Medulla oblongata (tissue), 1 donor: ENCODE measurements at regions not wholly inside any gene's neighbourhood (a gene's known extent, or its start where the extent isn't known, plus 50 kb on each side); places are given as distances from the start of the nearest gene placed in this dataset.
"Not testable (repeated sequence)": the region's sequence is repeated elsewhere in the genome, so short reads cannot be mapped to it uniquely, and the experiment has no call there.

Experiments used
- DNase-seq: peaks from one replicate; pipeline ENCODE4 v3.0.0-alpha.2; 2015; ENCODE audit errors: extremely low spot score

DNA sequence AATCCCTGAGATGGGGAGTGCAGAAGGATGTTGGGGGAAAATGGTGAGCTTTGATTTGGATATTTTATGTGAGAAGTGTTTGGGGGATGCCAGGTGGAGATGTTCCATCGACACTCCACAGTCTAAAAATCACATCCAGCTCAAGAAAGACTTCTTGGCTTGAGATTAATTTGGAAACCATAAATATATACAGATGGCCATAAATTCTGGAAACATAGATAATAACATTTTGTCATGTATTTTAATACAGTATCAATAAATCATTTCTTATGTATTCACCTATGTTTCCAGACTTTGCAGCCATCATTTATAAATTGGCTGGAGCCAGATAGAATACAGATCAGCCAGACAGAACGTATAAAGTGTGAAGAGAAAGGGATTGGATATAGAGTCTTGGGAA, 245.5 kb upstream of the DDHD1 start:
- no peak for DNase-seq

DNA sequence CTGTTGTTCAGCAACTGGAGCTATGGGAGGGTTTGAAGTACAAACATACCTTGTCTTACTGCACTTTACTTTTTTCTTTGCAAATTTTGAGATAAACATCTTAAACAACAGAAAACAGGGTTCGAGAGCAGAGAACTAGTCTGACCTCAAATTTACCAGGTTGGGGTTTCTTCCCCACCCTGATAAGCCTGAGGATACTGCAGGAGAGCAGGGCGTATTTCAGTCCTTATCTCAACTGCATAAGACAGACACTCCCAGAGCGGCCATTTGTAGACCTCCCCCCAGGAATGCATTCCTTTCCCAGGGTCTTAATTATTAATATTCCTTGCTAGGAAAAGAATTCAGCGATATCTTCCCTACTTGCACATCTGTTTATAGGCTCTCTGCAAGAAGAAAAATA, 242.1 kb upstream of the DDHD1 start:
- DNase-seq: not testable (repeated sequence)

- no peak for DNase-seq
These were observed 238.6 kb upstream of the DDHD1 start for GRCh38 chr14:53391631-53392285.

GRCh38 chr14:53391156-53391555, 238.0 kb upstream of the DDHD1 start:
- DNase-seq: no peak

GRCh38 chr14:53390008-53390407, 236.9 kb upstream of the DDHD1 start:
- no peak for DNase-seq

DNA sequence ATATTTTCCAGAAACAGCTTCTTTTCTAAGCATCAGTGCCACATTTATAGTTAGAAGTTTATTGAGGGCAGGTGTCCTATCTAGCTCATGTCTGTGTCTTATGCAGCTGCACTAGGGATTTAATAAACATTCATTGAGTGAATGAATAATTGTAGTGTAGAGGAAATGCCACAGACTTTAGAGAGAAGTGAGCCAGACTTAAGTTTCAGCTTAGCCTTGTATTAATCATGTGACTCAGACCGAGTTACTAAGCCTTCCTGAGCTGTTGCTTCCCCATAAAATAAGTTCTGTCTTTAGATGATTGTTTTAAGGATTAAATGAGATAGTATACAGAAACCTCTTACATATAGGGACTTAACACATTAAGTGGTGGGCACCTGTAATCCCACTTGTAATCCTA, 236.1 kb upstream of the DDHD1 start:
- DNase-seq: no peak

DNA sequence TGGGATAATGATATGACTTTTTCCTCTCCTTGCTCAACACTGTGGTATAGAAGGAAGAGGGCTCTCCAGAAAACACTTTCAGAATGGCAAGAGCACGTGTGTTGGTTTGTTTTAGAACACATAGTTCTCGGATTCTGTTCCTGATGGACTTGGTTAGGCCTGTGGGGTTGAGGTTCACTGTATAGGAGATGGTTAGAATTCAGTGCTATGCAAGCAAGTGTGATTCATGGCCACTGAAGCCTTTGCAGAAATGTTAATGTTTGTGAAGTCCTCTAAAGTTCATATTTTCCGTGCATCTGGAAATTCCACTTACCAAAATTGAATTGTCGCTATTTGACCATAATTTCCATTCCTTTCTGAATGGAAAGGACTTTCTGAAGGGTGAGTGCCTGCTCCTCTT, 233.2 kb upstream of the DDHD1 start:
- DNase-seq: no peak

- DNase-seq: no peak
These were observed 231.4 kb upstream of the DDHD1 start for GRCh38 chr14:53384536-53384935.

DNA sequence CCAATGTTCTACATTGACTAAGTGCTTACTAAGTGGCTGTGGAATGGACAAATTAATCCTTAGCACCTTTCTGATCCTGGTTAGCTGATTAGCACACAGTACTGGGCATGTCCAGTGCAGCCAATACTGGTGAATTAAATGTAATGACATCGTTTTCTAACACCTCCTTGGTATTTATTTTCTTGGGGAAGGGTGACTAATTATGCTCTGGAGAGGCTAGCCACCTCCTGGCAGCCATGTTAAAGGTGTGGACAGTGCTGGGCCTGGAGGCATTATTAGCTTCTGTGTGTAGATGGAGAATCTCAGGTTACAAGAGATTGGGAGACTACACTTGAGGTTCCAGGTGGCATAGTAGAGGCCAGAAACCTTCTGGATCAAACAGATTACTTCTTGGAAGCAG, 230.9 kb upstream of the DDHD1 start:
- no peak for DNase-seq

DNA sequence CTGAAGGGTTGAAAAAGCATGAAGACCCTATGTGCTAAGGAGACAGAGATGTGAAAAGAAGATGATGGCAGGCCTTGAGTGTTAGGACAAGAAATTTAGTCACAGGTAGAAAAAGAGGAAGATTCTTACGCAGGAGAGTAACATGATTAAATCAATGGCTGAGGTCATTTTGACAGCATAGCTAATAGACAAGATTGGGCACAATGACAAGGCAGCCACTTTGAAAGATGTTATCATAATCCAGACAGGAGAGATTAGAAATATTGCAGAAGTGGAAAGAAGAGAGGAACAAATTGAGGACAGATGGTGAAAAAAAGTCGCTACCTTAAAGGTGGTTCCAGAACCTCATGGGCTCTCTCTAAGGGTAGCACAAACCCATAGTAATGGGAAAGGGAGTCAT, 228.8 kb upstream of the DDHD1 start:
- DNase-seq: no peak

DNA sequence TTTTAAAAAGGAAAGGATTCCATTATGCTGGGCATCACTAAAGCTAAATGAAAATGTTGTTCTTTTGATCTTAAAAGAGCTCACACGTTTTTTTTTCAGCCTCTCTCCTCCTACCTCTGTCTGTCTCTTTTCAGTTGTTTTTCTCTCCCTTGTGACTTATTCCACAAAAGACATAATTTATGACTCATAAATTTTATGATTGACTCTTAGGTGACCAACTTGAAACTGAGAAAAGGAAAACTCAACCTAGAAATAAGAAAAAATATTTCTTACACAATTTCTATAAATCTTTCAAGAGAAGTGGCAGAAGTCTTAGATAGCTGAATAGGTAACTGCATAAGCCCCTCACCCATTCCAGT, 227.7 kb upstream of the DDHD1 start:
- DNase-seq: no peak

- no peak for DNase-seq
These were observed 227.1 kb upstream of the DDHD1 start for GRCh38 chr14:53380052-53380866.

DNA sequence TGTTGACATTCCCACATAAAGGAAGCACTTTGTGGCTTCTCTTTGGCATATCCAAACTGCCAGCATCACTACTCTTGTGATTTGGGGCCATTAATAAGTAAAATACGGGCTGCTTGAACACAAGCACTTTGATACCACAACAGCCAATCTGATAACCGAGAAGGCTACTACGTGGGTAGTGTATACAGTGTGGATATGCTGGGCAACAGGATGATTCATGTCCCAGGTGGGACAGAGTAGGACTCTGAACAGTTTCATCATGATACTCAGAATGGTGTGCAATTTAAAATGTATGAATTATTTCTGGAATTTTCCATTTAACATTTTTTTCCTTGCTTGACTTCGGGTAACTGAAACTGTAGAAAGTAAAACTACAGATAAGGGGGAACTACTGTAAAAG, 225.0 kb upstream of the DDHD1 start:
- DNase-seq: no peak

GRCh38 chr14:53376064-53376463, 222.9 kb upstream of the DDHD1 start:
- no peak for DNase-seq

DNA sequence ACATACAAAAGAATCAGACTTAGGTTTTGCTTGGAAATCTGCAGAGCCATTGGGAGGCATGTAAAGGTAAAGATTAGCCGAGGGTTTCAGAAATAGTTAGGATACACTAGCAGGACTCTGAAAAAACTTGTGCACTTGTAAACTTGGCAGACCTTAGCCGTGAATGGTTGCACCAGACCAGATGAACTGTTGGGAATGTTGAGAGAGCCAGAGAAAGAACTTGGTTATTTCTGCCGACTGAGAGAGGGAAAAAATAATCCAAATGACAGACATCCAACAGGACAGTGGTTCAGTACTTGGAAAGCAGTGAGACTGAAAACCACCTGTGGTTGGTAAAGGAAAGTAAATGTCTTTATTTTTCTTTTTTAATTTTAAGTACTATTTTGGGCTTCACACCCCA, 222.5 kb upstream of the DDHD1 start:
- DNase-seq: no peak

- no peak for DNase-seq
These were observed 215.6 kb upstream of the DDHD1 start for GRCh38 chr14:53368711-53369201.

- no peak for DNase-seq
These were observed 214.9 kb upstream of the DDHD1 start for GRCh38 chr14:53368066-53368465.

DNA sequence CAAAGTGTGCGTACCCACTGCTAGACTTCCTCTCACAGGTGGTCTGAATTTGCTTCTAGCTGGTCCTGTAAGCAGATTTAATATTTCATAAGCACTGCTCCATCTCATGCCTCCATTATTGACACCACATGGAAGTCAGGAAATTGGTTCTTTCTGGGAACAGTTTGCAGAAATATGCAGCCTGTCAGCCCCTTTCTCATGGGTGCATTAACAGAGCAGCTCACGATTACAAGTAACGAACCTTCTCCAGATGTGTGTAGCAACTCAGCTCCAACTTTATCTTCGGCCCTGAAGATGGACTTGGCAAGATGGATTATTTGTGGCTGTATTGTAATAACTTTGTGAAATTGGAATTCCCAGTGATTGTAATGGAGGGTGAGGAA, 214.5 kb upstream of the DDHD1 start:
- no peak for DNase-seq

- DNase-seq: no peak
These were observed 212.5 kb upstream of the DDHD1 start for GRCh38 chr14:53365486-53366130.

DNA sequence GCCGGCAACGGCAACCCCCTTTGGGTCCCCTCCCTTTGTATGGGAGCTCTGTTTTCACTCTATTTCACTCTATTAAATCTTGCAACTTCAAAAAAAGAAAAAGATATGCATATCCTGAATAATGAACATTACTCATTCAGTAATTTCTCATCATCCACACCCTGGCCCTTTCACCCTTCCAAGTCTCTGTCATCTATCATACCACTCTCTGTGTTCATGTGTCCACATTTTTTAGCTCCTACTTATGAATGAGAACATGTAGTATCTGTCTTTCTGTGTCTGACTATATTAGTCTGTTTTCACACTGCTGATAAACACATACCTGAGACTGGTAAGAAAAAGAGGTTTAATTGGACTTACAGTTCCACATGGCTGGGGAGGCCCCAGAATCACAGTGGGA, 209.8 kb upstream of the DDHD1 start:
- not testable (repeated sequence) for DNase-seq

- DNase-seq: no peak
These were observed 207.7 kb upstream of the DDHD1 start for GRCh38 chr14:53360829-53361228.

DNA sequence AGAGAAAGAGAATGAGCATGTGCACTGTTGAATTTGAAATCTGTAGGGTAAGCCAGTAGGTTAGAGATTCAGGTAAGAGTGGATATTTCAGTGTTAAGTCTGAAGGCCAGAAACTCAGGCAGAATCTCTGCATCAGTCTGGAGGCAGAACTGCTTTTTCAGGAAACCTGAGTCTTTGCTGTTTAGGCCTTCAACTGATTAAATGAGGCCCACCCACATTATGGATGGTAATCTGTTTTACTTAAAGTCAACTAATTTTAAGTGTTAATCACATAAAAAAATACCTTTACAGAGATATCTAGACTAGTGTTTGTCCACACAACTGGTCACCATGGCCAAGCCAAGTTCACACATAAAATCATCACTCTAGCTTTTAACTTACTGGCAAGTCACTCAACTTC, 205.0 kb upstream of the DDHD1 start:
- no peak for DNase-seq
